ENCODE measurements at regions not wholly inside any gene's neighbourhood (a gene's known extent, or its start where the extent isn't known, plus 50 kb on each side); places are given as distances from the start of the nearest gene placed in this dataset.

DNA sequence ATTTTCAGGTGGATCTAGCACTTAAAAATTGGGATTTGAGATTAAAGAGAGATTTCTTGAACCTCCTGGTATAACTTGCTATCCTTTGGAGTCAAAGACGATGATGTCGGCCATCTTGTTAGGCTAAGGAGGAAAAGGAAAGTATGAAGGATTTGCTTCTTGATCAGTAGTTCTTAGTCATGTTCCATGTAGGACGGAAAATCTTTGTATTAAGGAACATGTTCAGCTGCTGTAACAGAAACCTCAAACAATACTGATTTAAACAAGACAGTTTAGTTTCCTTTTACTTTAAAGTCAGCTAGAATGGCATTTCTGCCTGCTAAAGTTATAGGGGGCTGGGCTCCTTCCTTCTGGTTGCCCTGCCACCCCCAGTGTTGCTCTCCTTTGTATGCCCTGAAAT, 56.4 kb upstream of the MGAT5 start:
- TF ChIP-seq CTCF (conservative IDR thresholded peaks at IDR 0.05; ENCODE audit: low read depth, low read length): no peak

DNA sequence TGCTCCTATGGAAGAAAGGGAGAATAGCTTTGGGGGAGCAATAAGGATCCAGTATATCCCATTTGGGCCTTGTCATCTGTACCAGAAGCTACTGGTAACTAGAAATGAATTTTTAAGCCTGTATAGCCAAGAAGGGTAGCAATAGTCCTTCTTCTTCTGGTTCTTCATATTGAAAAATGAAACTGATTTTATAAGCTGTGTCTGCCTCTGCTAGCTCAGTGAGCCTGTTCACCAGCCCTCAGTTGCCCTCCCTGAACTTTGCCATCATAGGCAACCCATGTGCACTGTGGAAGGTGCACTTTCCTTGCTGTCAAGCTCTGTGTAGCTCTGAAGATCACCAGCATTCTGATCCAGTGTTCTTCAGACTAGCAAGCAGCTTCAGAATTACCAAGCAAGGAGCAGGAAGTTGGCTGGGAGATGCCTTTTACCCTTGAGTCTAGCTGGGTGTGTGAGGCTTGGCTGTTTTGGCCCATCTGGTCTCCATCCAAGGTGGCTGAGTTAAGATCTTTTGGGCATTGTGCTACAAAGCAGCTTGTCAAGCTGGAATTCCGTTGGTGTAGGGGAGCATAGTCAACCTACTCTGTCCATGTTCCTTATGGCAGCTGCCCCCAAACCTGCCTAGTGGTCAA, 55.8 kb upstream of the MGAT5 start:
- TF ChIP-seq CTCF (conservative IDR thresholded peaks at IDR 0.05; ENCODE audit: low read depth, low read length): no peak
- H3K4me3 ChIP-seq (ENCODE audit: low read depth, low read length): no peak overlapping the region
- no peak for DNase-seq (ENCODE audit: low read depth)

More for the DNA sequence above, 56.4 kb upstream of the MGAT5 start:
- no peak overlapping the region for H3K4me3 ChIP-seq (ENCODE audit: low read depth, low read length)
- DNase-seq (ENCODE audit: low read depth): no peak

- no peak for DNase-seq (ENCODE audit: low read depth)
- H3K4me3 ChIP-seq (ENCODE audit: low read depth, low read length): no peak overlapping the region
- TF ChIP-seq CTCF (conservative IDR thresholded peaks at IDR 0.05; ENCODE audit: low read depth, low read length): no peak
Measured at GRCh38 chr2:134199123-134199522, 54.7 kb upstream of the MGAT5 start.

DNA sequence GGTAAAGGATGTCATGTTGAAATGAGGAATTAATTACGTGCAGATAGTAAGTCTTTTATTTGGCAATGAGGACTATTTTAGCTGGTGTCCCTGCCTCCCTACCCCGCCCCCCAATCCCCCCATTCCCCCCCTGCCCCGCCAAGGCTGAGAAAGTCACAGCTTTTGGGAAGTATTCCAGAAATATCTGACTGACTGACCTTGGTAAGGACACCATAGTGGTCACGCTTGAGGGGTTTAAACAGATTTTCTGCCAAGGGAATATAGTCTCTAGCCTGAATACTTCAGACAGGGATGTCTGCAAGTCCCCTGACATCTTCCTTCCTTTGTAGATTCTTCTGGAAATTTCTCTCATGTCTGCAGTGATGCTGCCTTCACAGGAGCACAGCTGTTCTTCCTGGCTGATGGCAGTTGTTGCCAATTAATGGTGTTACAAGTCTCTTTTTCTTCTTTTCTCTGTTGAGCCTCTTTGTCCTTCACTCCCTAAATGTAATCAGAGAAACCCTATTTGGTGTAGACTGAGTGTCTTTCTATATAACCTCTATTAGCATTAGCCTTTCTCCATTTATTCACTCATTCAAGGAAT, 53.7 kb upstream of the MGAT5 start:
- TF ChIP-seq CTCF (conservative IDR thresholded peaks at IDR 0.05; ENCODE audit: low read depth, low read length): no peak
- no peak for DNase-seq (ENCODE audit: low read depth)

DNA sequence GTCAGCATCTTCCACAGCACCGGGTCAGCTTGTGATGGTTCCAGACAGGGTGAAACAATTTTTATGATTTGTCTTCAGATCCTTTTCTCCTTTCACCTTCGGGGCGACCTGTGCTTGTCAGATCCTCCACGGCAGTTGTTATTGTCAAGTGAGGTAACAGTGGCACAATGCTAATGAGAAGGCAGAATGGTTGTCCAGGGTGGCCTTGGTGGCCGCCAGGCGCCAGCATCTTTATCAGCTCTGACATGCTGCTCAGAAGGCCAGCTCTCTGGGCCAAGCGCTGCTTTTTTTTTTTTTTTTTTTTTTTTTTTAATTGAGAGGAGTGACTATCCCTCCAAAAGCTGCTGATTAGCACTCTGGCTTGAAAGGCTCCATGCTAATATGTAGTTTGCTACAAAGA, 52.3 kb upstream of the MGAT5 start:
- DNase-seq (ENCODE audit: low read depth): no peak
- TF ChIP-seq CTCF (conservative IDR thresholded peaks at IDR 0.05; ENCODE audit: low read depth, low read length): no peak
- H3K4me3 ChIP-seq (ENCODE audit: low read depth, low read length): no peak overlapping the region

More for the DNA sequence above, 53.7 kb upstream of the MGAT5 start:
- H3K4me3 ChIP-seq (ENCODE audit: low read depth, low read length): no peak overlapping the region

DNA sequence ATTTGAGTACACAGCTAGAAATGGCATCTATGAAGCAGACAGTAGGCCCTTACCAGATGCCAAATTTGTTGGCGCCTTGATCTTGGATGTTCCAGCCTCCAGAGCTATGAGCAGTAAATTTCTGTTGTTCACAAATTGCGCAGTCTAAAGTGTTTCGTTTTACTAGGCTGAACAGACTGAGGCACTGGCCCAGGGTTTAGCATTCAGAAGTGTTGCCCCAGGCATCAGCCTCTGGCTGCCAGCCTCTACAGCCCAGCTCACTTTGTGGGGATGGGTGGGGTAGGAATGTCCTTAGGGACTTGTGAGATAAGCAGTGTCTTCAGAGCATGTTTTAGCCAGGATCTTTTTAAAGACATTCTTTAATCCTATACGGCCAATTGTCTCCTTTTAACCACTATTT, 51.5 kb upstream of the MGAT5 start:
- DNase-seq (ENCODE audit: low read depth): no peak
- H3K4me3 ChIP-seq (ENCODE audit: low read depth, low read length): no peak overlapping the region
- TF ChIP-seq CTCF (conservative IDR thresholded peaks at IDR 0.05; ENCODE audit: low read depth, low read length): no peak

DNA sequence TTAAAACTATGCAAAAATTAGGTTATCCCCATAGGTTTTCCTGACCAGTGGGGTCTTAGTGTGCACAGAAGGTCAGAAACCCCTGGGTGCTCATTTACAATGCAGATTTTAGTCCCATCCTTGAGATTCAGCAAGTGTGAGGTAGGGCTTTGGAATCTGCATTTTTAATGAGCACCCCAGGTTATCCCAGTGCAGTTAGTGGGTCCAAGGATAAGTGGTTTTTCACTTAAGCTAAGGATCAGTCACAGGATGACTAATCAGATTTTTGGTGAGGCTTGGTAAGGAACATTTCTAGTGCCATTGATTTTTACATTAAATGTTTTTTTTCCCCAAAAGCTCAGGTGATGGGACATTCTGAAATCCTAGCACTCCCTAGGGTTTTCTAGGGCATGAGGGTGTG, 50.7 kb upstream of the MGAT5 start:
- no peak for DNase-seq (ENCODE audit: low read depth)
- H3K4me3 ChIP-seq (ENCODE audit: low read depth, low read length): no peak overlapping the region
- TF ChIP-seq CTCF (conservative IDR thresholded peaks at IDR 0.05; ENCODE audit: low read depth, low read length): no peak
